BJ (cell line): ENCODE measurements at regions not wholly inside any gene's neighbourhood (a gene's known extent, or its start where the extent isn't known, plus 50 kb on each side); places are given as distances from the start of the nearest gene placed in this dataset.

Experiments used
- CTCF ChIA-PET: fragments of 350-600 bp; formaldehyde crosslinking; extraction: SDS; loops from one replicate; lab custom pipeline; 2021; ENCODE audit warnings: antibody characterized with exemption, inconsistent platforms; lab: Yijun Ruan, JAX
- POLR2A ChIA-PET: fragments of 300-600 bp; sonication (Branson Sonifier 250); formaldehyde crosslinking; extraction: SDS; loops from one replicate; lab custom pipeline; 2021; ENCODE audit warnings: antibody characterized with exemption; lab: Charles Lee
- DNase-seq: peaks from one replicate; pipeline ENCODE4 v3.0.0-alpha.2; 2011; ENCODE audit warnings: low read depth
- H3K27me3 ChIP-seq: 2 replicates; pipeline ENCODE4 v1.6.0; 2011; ENCODE audit warnings: low read length; ENCODE audit not compliant: control insufficient read depth, insufficient read depth
- H3K36me3 ChIP-seq: 2 replicates; pipeline ENCODE4 v1.5.1; 2011; ENCODE audit warnings: low read length; ENCODE audit not compliant: control insufficient read depth, insufficient read depth
- H3K4me3 ChIP-seq: 2 replicates; pipeline ENCODE4 v1.5.1; 2011; ENCODE audit warnings: low read depth, mild to moderate bottlenecking, control low read depth, low read length
- CTCF ChIP-seq: IDR thresholded peaks from 2 replicates; pipeline ENCODE4 v1.5.1; 2011; ENCODE audit warnings: low read depth, mild to moderate bottlenecking, control low read depth, inconsistent platforms, low read length, moderate library complexity; ENCODE audit not compliant: insufficient read depth

- Histone ChIP-seq H3K27me3 (no peaks in the 10 kb centered on the region), H3K36me3 (no peaks in the 10 kb centered on the region), H3K4me3 (no peak overlapping the region)
- DNase-seq = no peak
- ChIA-PET POLR2A (no interaction called here), CTCF (interaction anchor here (5.0 kb wide), 1 partner anchor 10 kb away, joined by 16 read pairs; no protein-coding TSS in a partner anchor)
- TF ChIP-seq CTCF = no peak
These were observed 279.3 kb upstream of the NCKAP5 start for GRCh38 chr2:133847591-133847990.

DNA sequence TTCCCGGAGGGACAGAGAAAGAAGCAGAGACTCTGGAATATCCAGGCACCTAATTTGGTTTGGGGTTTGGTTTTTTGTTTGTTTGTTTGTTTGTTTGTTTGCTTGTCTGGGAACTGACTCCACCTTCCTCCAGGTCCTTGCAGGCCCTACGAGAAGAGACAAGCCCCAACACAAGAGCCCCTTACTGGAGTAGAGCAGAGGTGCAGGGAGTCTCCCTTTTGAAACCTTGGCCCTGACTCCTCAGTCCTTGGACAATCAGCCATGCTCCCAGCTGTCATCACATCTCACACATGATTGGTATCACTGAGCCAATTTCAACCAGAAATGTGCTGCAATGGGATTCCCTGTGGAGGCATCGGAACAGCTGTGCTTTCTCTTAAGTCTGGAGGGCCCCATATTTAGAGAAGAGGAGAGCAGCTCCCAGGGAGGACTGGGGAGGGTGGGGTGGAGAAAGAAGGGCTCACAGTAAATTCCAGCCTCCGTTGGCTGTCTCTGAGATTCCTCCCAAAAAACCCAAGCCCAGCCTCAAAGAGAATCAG is 279.9 kb upstream of the NCKAP5 start:
- Histone ChIP-seq H3K36me3 (no peaks in the 10 kb centered on the region), H3K4me3 (no peak overlapping the region), H3K27me3 (no peaks in the 10 kb centered on the region)
- ChIA-PET CTCF (interaction anchor here (5.0 kb wide), 1 partner anchor 10 kb away, joined by 16 read pairs; no protein-coding TSS in a partner anchor), POLR2A (no interaction called here)
- no peak for TF ChIP-seq CTCF
- no peak for DNase-seq

- POLR2A ChIA-PET = no interaction called here
- CTCF ChIA-PET = no interaction called here
- Histone ChIP-seq H3K36me3 (no peaks in the 10 kb centered on the region), H3K27me3 (no peaks in the 10 kb centered on the region), H3K4me3 (no peak overlapping the region)
- TF ChIP-seq CTCF = no peak
- no peak for DNase-seq
These were observed 281.1 kb upstream of the NCKAP5 start for GRCh38 chr2:133849341-133849740.

DNA sequence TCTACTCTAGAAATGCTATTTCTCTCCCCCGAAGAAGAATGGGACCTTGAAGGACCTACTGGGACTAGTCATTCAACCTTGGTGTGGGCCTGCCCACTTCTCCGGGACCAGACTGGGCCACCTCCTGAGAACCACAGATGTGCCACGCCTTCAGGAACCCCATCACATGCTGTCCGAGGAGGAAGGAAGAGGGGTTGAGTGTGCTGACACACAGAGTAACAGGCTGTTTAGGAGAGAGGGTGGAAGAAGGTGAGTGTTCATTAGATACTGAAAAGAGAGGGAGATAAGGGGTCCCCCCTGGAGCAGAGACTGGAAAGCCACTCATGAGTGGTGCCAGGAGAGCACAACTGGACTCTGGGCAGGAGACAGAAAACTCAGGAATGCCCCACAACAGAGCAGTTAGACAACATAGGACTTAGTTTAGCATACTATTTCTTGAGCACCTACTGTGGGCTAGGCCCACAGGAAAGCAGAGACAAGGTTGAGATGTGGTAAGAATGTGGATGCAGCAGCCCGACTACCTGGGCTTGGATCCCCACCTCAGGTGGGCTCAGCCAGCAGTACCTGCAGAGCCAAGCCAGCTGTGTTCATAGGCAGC is 286.4 kb upstream of the NCKAP5 start:
- DNase-seq = no peak
- peaks cover 3% of the 10 kb centered on the region; the same call in 1 of the 2 replicates for H3K27me3 ChIP-seq
- TF ChIP-seq CTCF = no peak
- ChIA-PET CTCF (no interaction called here), POLR2A (no interaction called here)
- no peaks in the 10 kb centered on the region for H3K36me3 ChIP-seq
- no peak overlapping the region for H3K4me3 ChIP-seq

DNA sequence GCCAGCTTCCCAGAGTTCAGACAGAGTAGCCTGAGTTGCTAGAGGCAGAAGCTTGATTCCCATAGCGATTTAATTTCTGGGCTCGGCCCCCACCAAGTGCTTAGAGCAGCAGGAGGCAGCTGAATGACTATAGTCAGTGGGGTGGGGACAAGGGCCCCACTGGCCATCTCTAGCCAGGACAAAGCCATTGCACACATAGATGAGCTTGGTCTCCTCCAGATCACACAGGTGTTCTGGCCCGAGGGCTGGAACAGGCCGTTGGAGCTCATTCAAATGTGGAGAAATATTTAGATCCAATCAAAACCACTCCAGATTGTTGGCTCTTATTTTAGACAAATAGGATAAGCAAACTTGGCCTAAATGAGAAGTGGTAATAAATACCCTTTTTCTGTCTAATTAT is 287.3 kb upstream of the NCKAP5 start:
- TF ChIP-seq CTCF = no peak
- ChIA-PET POLR2A (no interaction called here), CTCF (no interaction called here)
- DNase-seq = no peak
- peaks cover 3% of the 10 kb centered on the region; the same call in 1 of the 2 replicates for H3K27me3 ChIP-seq
- no peak overlapping the region for H3K4me3 ChIP-seq
- H3K36me3 ChIP-seq = no peaks in the 10 kb centered on the region
